AG04450 (cell line): ENCODE measurements at regions not wholly inside any gene's neighbourhood (a gene's known extent, or its start where the extent isn't known, plus 50 kb on each side); places are given as distances from the start of the nearest gene placed in this dataset.

Source experiments
- CTCF ChIA-PET: fragments of 300-600, 350-600 bp; formaldehyde crosslinking; extraction: SDS; loops from one replicate; lab custom pipeline; 2022; ENCODE audit warnings: antibody characterized with exemption, inconsistent platforms; lab: Charles Lee
- POLR2A ChIA-PET: fragments of 350-600 bp; formaldehyde crosslinking; extraction: SDS; loops from one replicate; lab custom pipeline; 2021; ENCODE audit warnings: antibody characterized with exemption, inconsistent platforms; lab: Yijun Ruan, JAX
- DNase-seq: peaks from one replicate; pipeline ENCODE4 v3.0.0-alpha.2; 2011; ENCODE audit warnings: low read depth, low spot score
- H3K27ac ChIP-seq: one replicate; pipeline ENCODE4 v1.5.1; 2012; ENCODE audit warnings: low read depth, low read length, control low read depth
- H3K27me3 ChIP-seq: one replicate; pipeline ENCODE4 v1.6.0; 2012; ENCODE audit warnings: low read length; ENCODE audit not compliant: control insufficient read depth, insufficient read depth
- H3K4me3 ChIP-seq: 2 replicates; pipeline ENCODE4 v1.5.1; 2011; ENCODE audit warnings: mild to moderate bottlenecking, low read depth, low read length, control low read depth
- H3K9me3 ChIP-seq: 2 replicates; pipeline ENCODE4 v1.5.1; 2012; ENCODE audit warnings: low read length; ENCODE audit not compliant: control insufficient read depth, insufficient read depth
- TF ChIP-seq, protein P1 (sequence below): IDR thresholded peaks from 2 replicates; pipeline ENCODE4 v1.5.1; 2011; ENCODE audit warnings: low read depth, low read length, control low read depth, inconsistent platforms

DNA sequence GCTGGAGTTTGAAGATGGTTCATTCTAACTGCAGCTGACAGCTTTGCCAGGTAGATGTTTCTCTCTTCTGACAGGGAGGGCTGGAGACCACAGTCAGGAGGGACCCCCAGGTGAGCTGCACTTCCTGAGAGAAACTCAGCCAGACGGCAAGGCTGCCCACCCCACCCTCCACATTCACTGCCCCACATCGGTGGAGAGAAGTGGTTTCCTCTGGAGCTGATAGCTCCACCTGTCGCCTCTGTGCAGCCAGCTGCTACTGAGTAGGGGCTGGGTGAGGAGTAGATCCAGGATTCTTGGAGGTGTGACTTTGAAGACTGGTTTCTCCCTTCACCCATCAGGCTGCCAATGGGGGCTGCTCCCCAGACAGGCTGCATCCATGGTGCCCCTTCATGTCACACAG is 175.0 kb downstream of the CARTPT start:
- no peak for DNase-seq
- ChIA-PET POLR2A (no interaction called here), CTCF (no interaction called here)
- H3K27ac ChIP-seq, result no peak overlapping the region
- H3K4me3 ChIP-seq, result no peak overlapping the region
- TF ChIP-seq, protein P1, sequence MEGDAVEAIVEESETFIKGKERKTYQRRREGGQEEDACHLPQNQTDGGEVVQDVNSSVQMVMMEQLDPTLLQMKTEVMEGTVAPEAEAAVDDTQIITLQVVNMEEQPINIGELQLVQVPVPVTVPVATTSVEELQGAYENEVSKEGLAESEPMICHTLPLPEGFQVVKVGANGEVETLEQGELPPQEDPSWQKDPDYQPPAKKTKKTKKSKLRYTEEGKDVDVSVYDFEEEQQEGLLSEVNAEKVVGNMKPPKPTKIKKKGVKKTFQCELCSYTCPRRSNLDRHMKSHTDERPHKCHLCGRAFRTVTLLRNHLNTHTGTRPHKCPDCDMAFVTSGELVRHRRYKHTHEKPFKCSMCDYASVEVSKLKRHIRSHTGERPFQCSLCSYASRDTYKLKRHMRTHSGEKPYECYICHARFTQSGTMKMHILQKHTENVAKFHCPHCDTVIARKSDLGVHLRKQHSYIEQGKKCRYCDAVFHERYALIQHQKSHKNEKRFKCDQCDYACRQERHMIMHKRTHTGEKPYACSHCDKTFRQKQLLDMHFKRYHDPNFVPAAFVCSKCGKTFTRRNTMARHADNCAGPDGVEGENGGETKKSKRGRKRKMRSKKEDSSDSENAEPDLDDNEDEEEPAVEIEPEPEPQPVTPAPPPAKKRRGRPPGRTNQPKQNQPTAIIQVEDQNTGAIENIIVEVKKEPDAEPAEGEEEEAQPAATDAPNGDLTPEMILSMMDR, result no peak
- H3K27me3 ChIP-seq, result peaks cover 8% of the 10 kb centered on the region
- no peaks in the 10 kb centered on the region for H3K9me3 ChIP-seq

DNA sequence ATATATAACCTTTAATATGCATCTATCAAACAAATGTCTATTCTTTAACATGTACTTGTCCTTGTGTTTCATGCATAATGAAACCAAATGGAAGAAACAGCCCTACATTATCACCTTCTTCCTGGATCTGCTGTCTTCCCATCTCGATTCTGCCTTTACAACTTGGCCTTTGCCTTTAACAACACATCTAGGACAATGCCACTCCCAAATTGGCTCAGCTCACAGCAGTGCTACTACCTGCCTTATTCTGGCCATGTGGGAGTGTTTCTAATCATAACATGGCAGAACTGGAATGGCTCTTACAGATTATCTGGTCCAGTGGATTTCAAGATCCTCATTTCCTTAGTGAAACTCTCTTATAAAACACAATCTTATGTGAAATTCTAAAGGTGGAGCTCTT is 176.5 kb downstream of the CARTPT start:
- POLR2A ChIA-PET, result no interaction called here
- CTCF ChIA-PET, result no interaction called here
- H3K27me3 ChIP-seq, result peaks cover 5% of the 10 kb centered on the region

DNA sequence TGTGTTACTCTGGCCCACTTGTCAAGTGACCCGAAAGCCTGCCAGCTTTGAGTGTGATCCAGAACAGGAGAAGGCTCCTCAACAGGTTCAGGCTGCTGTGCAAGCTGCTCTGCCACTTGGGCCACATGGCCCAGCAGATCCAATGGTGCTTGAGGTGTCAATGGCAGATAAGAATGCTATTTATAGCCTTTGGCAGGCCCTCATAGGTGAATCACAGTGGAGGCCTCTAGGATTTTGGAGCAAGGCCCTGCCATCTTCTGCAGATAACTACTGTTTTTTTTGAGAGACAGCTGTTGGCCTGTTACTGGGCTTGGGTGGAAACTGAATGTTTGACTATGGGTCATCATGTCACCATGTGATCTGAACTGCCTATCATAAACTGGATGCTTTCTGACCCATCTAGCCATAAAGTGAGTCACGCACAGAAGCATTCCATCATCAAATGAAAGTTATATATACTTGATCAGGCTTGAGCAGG is 180.8 kb downstream of the CARTPT start:
- DNase-seq, result no peak
- TF ChIP-seq, protein P1, result no peak
- POLR2A ChIA-PET, result no interaction called here
- Histone ChIP-seq H3K9me3 (no peaks in the 10 kb centered on the region), H3K4me3 (no peak overlapping the region), H3K27me3 (no peaks in the 10 kb centered on the region), H3K27ac (no peak overlapping the region)
- CTCF ChIA-PET, result no interaction called here

More for the DNA sequence above, 176.5 kb downstream of the CARTPT start:
- Histone ChIP-seq H3K27ac (no peak overlapping the region), H3K9me3 (no peaks in the 10 kb centered on the region), H3K4me3 (no peak overlapping the region)
- TF ChIP-seq, protein P1, result no peak
- no peak for DNase-seq

DNA sequence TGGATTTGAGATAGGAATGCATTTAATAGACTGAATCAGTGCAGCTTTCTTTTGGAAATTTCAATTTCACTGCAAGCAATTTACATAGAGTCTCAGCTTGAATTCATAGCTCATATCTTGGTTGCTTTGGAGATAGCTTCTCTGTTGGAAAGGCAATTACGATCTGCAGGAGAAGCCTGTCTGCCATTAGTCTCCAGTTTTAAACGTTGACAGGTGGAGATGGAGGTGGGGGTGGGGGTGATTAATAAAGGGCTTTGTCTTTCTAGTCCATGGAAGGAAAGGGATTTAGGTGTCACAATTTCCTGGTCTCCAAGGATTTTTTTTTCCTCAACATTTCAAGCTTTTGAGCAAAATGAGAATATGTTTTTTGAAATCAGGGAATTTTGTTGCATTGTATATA is 184.7 kb downstream of the CARTPT start:
- H3K4me3 ChIP-seq, result no peak overlapping the region
- ChIA-PET CTCF (no interaction called here), POLR2A (no interaction called here)
- no peak for DNase-seq
- H3K9me3 ChIP-seq, result no peaks in the 10 kb centered on the region
- TF ChIP-seq, protein P1, result no peak
- no peaks in the 10 kb centered on the region for H3K27me3 ChIP-seq
- no peak overlapping the region for H3K27ac ChIP-seq

DNA sequence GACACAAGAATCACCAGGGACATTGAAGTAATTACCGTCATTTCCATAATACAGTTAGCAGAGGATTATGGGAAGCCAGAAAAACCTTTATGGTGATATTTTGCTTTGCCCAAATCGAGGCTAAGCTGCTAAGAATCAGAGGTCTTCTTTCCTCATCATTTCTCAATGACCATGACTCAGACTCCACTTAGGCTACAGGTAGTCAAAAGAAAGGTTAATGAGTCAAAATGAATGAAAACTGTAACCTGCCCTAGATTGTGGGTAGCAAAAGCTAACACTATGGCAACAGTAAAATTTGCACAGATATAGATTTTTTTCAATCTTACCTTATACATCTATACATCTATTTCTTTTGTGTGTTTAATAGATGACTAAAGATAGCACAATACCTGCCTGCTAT is 185.8 kb downstream of the CARTPT start:
- no peaks in the 10 kb centered on the region for H3K9me3 ChIP-seq
- CTCF ChIA-PET, result interaction anchor here (1.3 kb wide), 1 partner anchor 122 kb away, joined by 3 read pairs; no protein-coding TSS in a partner anchor
- POLR2A ChIA-PET, result no interaction called here
- no peaks in the 10 kb centered on the region for H3K27me3 ChIP-seq
- no peak for DNase-seq
- TF ChIP-seq, protein P1, result no peak
- no peak overlapping the region for H3K27ac ChIP-seq
- H3K4me3 ChIP-seq, result no peak overlapping the region
